A673 (cell line): ENCODE measurements at regions not wholly inside any gene's neighbourhood (a gene's known extent, or its start where the extent isn't known, plus 50 kb on each side); places are given as distances from the start of the nearest gene placed in this dataset.

Experiments used
- CTCF ChIP-seq: fragments of 300-800, 200-600 bp; sonication (generic); conservative IDR thresholded peaks from 2 replicates; pipeline ENCODE4 v1.5.1; 2017; ENCODE audit warnings: low read depth, mild to moderate bottlenecking, antibody characterized with exemption, low read length, moderate library complexity, mixed read lengths
- EZH2 ChIP-seq: fragments of 200-600 bp; sonication (generic); IDR thresholded peaks from 2 replicates; pipeline ENCODE4 v1.6.1; 2017; ENCODE audit warnings: borderline replicate concordance, low read depth, mild to moderate bottlenecking, mixed read lengths, antibody characterized with exemption, low read length; ENCODE audit not compliant: poor library complexity, severe bottlenecking

- TF ChIP-seq CTCF (no peak), EZH2 (no peak)
These were observed 302.4 kb upstream of the TACR3 start for GRCh38 chr4:104022226-104022625.
